K562 (cell line): ENCODE measurements at regions not wholly inside any gene's neighbourhood (a gene's known extent, or its start where the extent isn't known, plus 50 kb on each side); places are given as distances from the start of the nearest gene placed in this dataset.

Experiments used
- CTCF ChIP-seq, 3 experiments: IDR thresholded peaks in 2 of 3; conservative IDR thresholded peaks in 1 of 3; 2 replicates each; pipeline ENCODE4 v1.5.1; 2011 to 2012; ENCODE audit warnings: low read length in 3 of 3, mild to moderate bottlenecking in 3 of 3, control low read depth in 2 of 3, improper control_type of control experiment in 1 of 3, inconsistent platforms in 1 of 3, low read depth in 1 of 3, mixed read lengths in 1 of 3, moderate library complexity in 1 of 3; ENCODE audit not compliant: insufficient read depth in 2 of 3
- EZH2 ChIP-seq: IDR thresholded peaks from 2 replicates; pipeline ENCODE4 v1.6.1; 2012; ENCODE audit warnings: low read depth, mild to moderate bottlenecking, inconsistent platforms, low read length, borderline replicate concordance
- KDM1A ChIP-seq, 2 experiments: fragments of 450-650 bp; IDR thresholded peaks; 2 replicates each; pipeline ENCODE4 v1.6.1; 2016; ENCODE audit warnings: mild to moderate bottlenecking in 2 of 2
- ZFP36 ChIP-seq: fragments of 150-350 bp; IDR thresholded peaks from 2 replicates; pipeline ENCODE4 v1.6.1; 2018; ENCODE audit warnings: low read length, low read depth; ENCODE audit not compliant: partially characterized antibody

DNA sequence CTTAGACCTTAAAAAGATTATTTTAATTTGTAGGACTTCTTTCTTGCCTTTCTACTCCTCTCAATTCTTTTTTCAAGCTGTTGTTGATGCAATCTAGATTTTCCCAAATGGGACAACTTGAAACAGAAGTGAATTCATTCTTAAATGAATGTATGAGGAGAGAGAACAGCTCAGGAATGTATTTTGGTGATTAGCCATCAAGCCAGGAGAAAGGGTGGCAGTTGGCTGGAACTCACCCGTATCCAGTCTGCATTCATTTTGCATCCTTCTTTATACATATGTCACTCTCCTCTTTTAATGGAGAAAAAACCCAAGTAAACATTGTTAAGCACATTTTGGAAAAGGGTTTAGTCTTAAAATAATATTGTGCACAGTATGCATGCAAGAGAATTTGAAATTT lies 251.3 kb downstream of the REEP3 start:
- no peak for TF ChIP-seq CTCF (IDR thresholded peaks at IDR 0.05 in 2 of 3, conservative IDR thresholded peaks at IDR 0.05 in 1 of 3; ENCODE audit: insufficient read depth in 2 of 3, low read depth in 1 of 3, low read length in 3 of 3)
- TF ChIP-seq ZFP36 = no peak
- no peak for TF ChIP-seq EZH2
- no peak for TF ChIP-seq KDM1A (IDR thresholded peaks at IDR 0.05)
